GM23338 (cell line): ENCODE measurements at regions not wholly inside any gene's neighbourhood (a gene's known extent, or its start where the extent isn't known, plus 50 kb on each side); places are given as distances from the start of the nearest gene placed in this dataset.

Experiments used
- ATAC-seq: fragments of 200-7000 bp; cut with Tn5 transposase; 3 replicates; pipeline ENCODE4 v1.9.1; 2020
- DNase-seq: peaks from one replicate; pipeline ENCODE4 v3.0.0-alpha.2; 2015; ENCODE audit warnings: low spot score
- H2AFZ ChIP-seq: fragments of 200-600 bp; sonication (generic); 2 replicates; pipeline ENCODE4 v1.8.0; 2016; ENCODE audit warnings: antibody characterized with exemption, mild to moderate bottlenecking, moderate library complexity
- H3F3A ChIP-seq: fragments of 200-600 bp; sonication (generic); replicated peaks from 2 replicates; pipeline ENCODE4 v1.8.0; 2017; ENCODE audit warnings: antibody characterized with exemption, mixed run types, low read depth
- H3K27ac ChIP-seq: fragments of 200-600 bp; sonication (generic); 2 replicates; pipeline ENCODE4 v1.6.1; 2016; ENCODE audit warnings: low read depth
- H3K27me3 ChIP-seq: fragments of 200-600 bp; sonication (generic); 2 replicates; pipeline ENCODE4 v1.8.0; 2016; ENCODE audit warnings: mild to moderate bottlenecking, mixed run types, moderate library complexity; ENCODE audit not compliant: insufficient read depth
- H3K36me3 ChIP-seq: fragments of 200-600 bp; sonication (generic); 2 replicates; pipeline ENCODE4 v1.8.0; 2016; ENCODE audit warnings: mild to moderate bottlenecking; ENCODE audit not compliant: insufficient read depth
- H3K4me1 ChIP-seq: fragments of 200-600 bp; sonication (generic); 2 replicates; pipeline ENCODE4 v1.8.0; 2016; ENCODE audit warnings: mild to moderate bottlenecking, moderate library complexity; ENCODE audit not compliant: insufficient read depth
- H3K4me2 ChIP-seq: fragments of 200-600 bp; sonication (generic); 2 replicates; pipeline ENCODE4 v1.7.1; 2017; ENCODE audit warnings: mixed run types
- H3K4me3 ChIP-seq: fragments of 200-600 bp; sonication (generic); 2 replicates; pipeline ENCODE4 v1.6.1; 2016; ENCODE audit warnings: mixed run types
- H3K79me2 ChIP-seq: fragments of 200-600 bp; sonication (generic); replicated peaks from 2 replicates; pipeline ENCODE4 v1.8.0; 2017; ENCODE audit warnings: mild to moderate bottlenecking; ENCODE audit not compliant: insufficient read depth
- H3K9me2 ChIP-seq: fragments of 200-600 bp; sonication (generic); 2 replicates; pipeline ENCODE4 v1.8.0; 2017; ENCODE audit not compliant: insufficient read depth
- H4K20me1 ChIP-seq: fragments of 200-600 bp; sonication (generic); replicated peaks from 2 replicates; pipeline ENCODE4 v1.8.0; 2017; ENCODE audit warnings: mild to moderate bottlenecking; ENCODE audit not compliant: insufficient read depth
- H3K27ac Mint-ChIP-seq: 2 replicates; pipeline ENCODE4 v1.8.0; 2020; ENCODE audit warnings: inconsistent platforms, mild to moderate bottlenecking, moderate library complexity, mixed read lengths
- H3K27me3 Mint-ChIP-seq: 3 replicates; pipeline ENCODE4 v1.8.0; 2022; ENCODE audit warnings: low read depth, mild to moderate bottlenecking, moderate library complexity, mixed read lengths, inconsistent platforms; ENCODE audit not compliant: insufficient read depth, poor library complexity
- H3K36me3 Mint-ChIP-seq: 3 replicates; pipeline ENCODE4 v1.8.0; 2021; ENCODE audit warnings: low read depth, mild to moderate bottlenecking, inconsistent platforms, moderate library complexity, mixed read lengths
- H3K4me1 Mint-ChIP-seq: 3 replicates; pipeline ENCODE4 v1.8.0; 2020; ENCODE audit warnings: mild to moderate bottlenecking, inconsistent platforms, mixed read lengths
- H3K4me3 Mint-ChIP-seq: 3 replicates; pipeline ENCODE4 v1.8.0; 2021; ENCODE audit warnings: moderate library complexity, mild to moderate bottlenecking, inconsistent platforms, mixed read lengths
- H3K9me3 Mint-ChIP-seq: 3 replicates; pipeline ENCODE4 v1.8.0; 2020; ENCODE audit warnings: moderate library complexity, mild to moderate bottlenecking, inconsistent platforms, mixed read lengths
- CREB1 ChIP-seq: fragments of 250-450 bp; sonication (Bioruptor Pico); IDR thresholded peaks from 2 replicates; pipeline ENCODE4 v1.5.0; 2020; ENCODE audit warnings: low read depth, mild to moderate bottlenecking, moderate library complexity
- CTCF ChIP-seq, 2 experiments: fragments of 200-600 bp in 1 of 2; sonication (generic) in 1 of 2; conservative IDR thresholded peaks; 2 replicates each; pipeline versions ENCODE4 v1.5.1 to v1.6.1; 2016 to 2017; ENCODE audit warnings: antibody characterized with exemption in 2 of 2, low read depth in 2 of 2, mild to moderate bottlenecking in 2 of 2, moderate library complexity in 1 of 2
- ETS1 ChIP-seq: IDR thresholded peaks from 2 replicates; pipeline ENCODE4 v1.6.1; 2016; ENCODE audit warnings: antibody characterized with exemption
- EZH2 ChIP-seq: fragments of 200-600 bp; sonication (generic); IDR thresholded peaks from one replicate; pipeline ENCODE4 v1.8.0; 2017; ENCODE audit warnings: antibody characterized with exemption, mild to moderate bottlenecking, low read depth; ENCODE audit not compliant: unreplicated experiment
- EZH2phosphoT487 ChIP-seq: fragments of 200-600 bp; sonication (generic); IDR thresholded peaks from one replicate; pipeline ENCODE4 v1.8.1; 2018; ENCODE audit warnings: antibody characterized with exemption; ENCODE audit not compliant: unreplicated experiment
- NANOG ChIP-seq: IDR thresholded peaks from 2 replicates; pipeline ENCODE4 v1.6.1; 2016; ENCODE audit warnings: antibody characterized with exemption, borderline replicate concordance
- POLR2AphosphoS5 ChIP-seq: IDR thresholded peaks from 2 replicates; pipeline ENCODE4 v1.6.1; 2016; ENCODE audit warnings: antibody characterized with exemption, low read depth
- REST ChIP-seq: IDR thresholded peaks from one replicate; pipeline ENCODE4 v1.6.1; 2018; ENCODE audit warnings: antibody characterized with exemption; ENCODE audit not compliant: unreplicated experiment
- ZNF114 ChIP-seq: fragments of 250-450 bp; sonication (Bioruptor Pico); IDR thresholded peaks from 2 replicates; pipeline ENCODE4 v1.5.0; 2020; ENCODE audit warnings: mild to moderate bottlenecking, moderate library complexity
- ZNF462 ChIP-seq: fragments of 250-450 bp; sonication (Bioruptor Pico); IDR thresholded peaks from 2 replicates; pipeline ENCODE4 v1.5.0; 2020; ENCODE audit warnings: mild to moderate bottlenecking, moderate library complexity

- TF ChIP-seq ZNF462 (no peak), CREB1 (CRISPR knock-in tag) (no peak), EZH2 (no peak), POLR2AphosphoS5 (no peak), NANOG (no peak)
Observed at GRCh38 chr7:131943646-131944045, 387.2 kb upstream of the PODXL start (continued).

GRCh38 chr7:131943211-131943610 is 386.8 kb upstream of the PODXL start:
- H3K4me2 ChIP-seq = no peak overlapping the region
- H4K20me1 ChIP-seq = no peaks in the 10 kb centered on the region
- H3K27ac Mint-ChIP-seq = no peak overlapping the region
- no peaks in the 10 kb centered on the region for H3K79me2 ChIP-seq
- no peaks in the 10 kb centered on the region for H3K4me1 Mint-ChIP-seq
- H3F3A ChIP-seq = no peaks in the 10 kb centered on the region
- no peaks in the 10 kb centered on the region for H3K36me3 ChIP-seq
- H3K4me3 Mint-ChIP-seq = no peak overlapping the region
- H3K4me3 ChIP-seq = no peak overlapping the region
- no peak overlapping the region for H3K27ac ChIP-seq
- TF ChIP-seq REST (no peak), ETS1 (no peak), EZH2 (no peak), CREB1 (CRISPR knock-in tag) (no peak), CTCF (conservative IDR thresholded peaks at IDR 0.05; ENCODE audit: low read depth in 2 of 2) (no peak), ZNF114 (CRISPR knock-in tag) (no peak), EZH2phosphoT487 (no peak)
- H2AFZ ChIP-seq = no peak overlapping the region
- no peak for ATAC-seq
- H3K27me3 ChIP-seq = peaks cover 11% of the 10 kb centered on the region
- peaks cover 11% of the 10 kb centered on the region; the same call in 1 of the 3 replicates for H3K9me3 Mint-ChIP-seq
- no peaks in the 10 kb centered on the region for H3K4me1 ChIP-seq
- H3K9me2 ChIP-seq = no peaks in the 10 kb centered on the region
- H3K27me3 Mint-ChIP-seq = peaks cover 26% of the 10 kb centered on the region
- DNase-seq = no peak
- H3K36me3 Mint-ChIP-seq = no peaks in the 10 kb centered on the region
